Small intestine (tissue), 7 donors: ENCODE measurements at regions not wholly inside any gene's neighbourhood (a gene's known extent, or its start where the extent isn't known, plus 50 kb on each side); places are given as distances from the start of the nearest gene placed in this dataset.
"Not testable (repeated sequence)": the region's sequence is repeated elsewhere in the genome, so short reads cannot be mapped to it uniquely, and the experiment has no call there.

Source experiments
- DNase-seq, 2 donors: peaks; one replicate each; pipeline versions ENCODE4 v3.0.0 to v3.0.0-alpha.2; 2013
- FAIRE-seq: peaks from 2 replicates; lab custom pipeline; 2012; peaks lifted over from hg19 to GRCh38; lab: Jason Lieb, UNC
- H3K27ac ChIP-seq, 3 donors: one replicate each; pipeline ENCODE4 v1.5.1; 2013; ENCODE audit warnings: low read length in 2 of 3, mild to moderate bottlenecking in 2 of 3, control low read depth in 1 of 3, inconsistent platforms in 1 of 3, low read depth in 1 of 3, moderate library complexity in 1 of 3
- H3K27me3 ChIP-seq, 3 donors: one replicate each; pipeline ENCODE4 v1.6.1; 2013; ENCODE audit warnings: low read length in 3 of 3, inconsistent platforms in 1 of 3; ENCODE audit not compliant: control insufficient read depth in 3 of 3, insufficient read depth in 3 of 3
- H3K36me3 ChIP-seq, 3 donors: one replicate each; pipeline ENCODE4 v1.6.1; 2013; ENCODE audit warnings: low read length in 3 of 3, inconsistent platforms in 1 of 3, low read depth in 1 of 3, mild to moderate bottlenecking in 1 of 3, moderate library complexity in 1 of 3; ENCODE audit not compliant: control insufficient read depth in 3 of 3, insufficient read depth in 2 of 3
- H3K4me1 ChIP-seq, 3 donors: one replicate each; pipeline ENCODE4 v1.6.1; 2013; ENCODE audit warnings: low read length in 2 of 3, inconsistent platforms in 1 of 3, low read depth in 1 of 3, mild to moderate bottlenecking in 1 of 3, moderate library complexity in 1 of 3; ENCODE audit not compliant: control insufficient read depth in 3 of 3, insufficient read depth in 2 of 3
- H3K4me3 ChIP-seq, 3 donors: one replicate each; pipeline ENCODE4 v1.5.1; 2013; ENCODE audit warnings: low read length in 3 of 3, control low read depth in 1 of 3, inconsistent platforms in 1 of 3, low read depth in 1 of 3, mild to moderate bottlenecking in 1 of 3, moderate library complexity in 1 of 3
- H3K9me3 ChIP-seq, 2 donors: one replicate each; pipeline ENCODE4 v1.6.1; 2013; ENCODE audit warnings: low read depth in 1 of 2, low read length in 1 of 2; ENCODE audit not compliant: control insufficient read depth in 2 of 2, insufficient read depth in 1 of 2
- WGBS, 3 donors: extraction: QIAGEN DNeasy Blood & Tissue Kit; methylation state at CpG; one replicate each; pipeline ENCODE4 v1.1.7; 2013; 5-methylcytosine and 5-hydroxymethylcytosine counted together
- donor health status: healthy with polysubstance abuse.
- donor health status: control.
- donor health status: control.
- donor health status: Bipolar disorder and iron deficiency.
- donor health status: healthy.

- DNase-seq = no peak
These were observed 273.6 kb downstream of the FBXO8 start for GRCh38 chr4:174009686-174010451.

GRCh38 chr4:174005422-174005821, 278.0 kb downstream of the FBXO8 start:
- DNase-seq (peak in 1 of 2 donors; percentile 30), FAIRE-seq (no peak)
- no peak overlapping the region for H3K4me3 ChIP-seq
- H3K27me3 ChIP-seq = no peaks in the 10 kb centered on the region
- WGBS, 3 donors = 32 to 63% (median 56%) methylated on average over 3 of the region's 3 CpGs
- no peaks in the 10 kb centered on the region for H3K4me1 ChIP-seq
- H3K27ac ChIP-seq = no peak overlapping the region
- no peaks in the 10 kb centered on the region for H3K36me3 ChIP-seq
- H3K9me3 ChIP-seq = no peaks in the 10 kb centered on the region

More at GRCh38 chr4:174009686-174010451, 273.6 kb downstream of the FBXO8 start:
- H3K4me3 ChIP-seq = no peak overlapping the region
- 50 to 58% (median 51%) methylated on average over 3 of the region's 3 CpGs for WGBS, 3 donors
- FAIRE-seq = no peak
- no peaks in the 10 kb centered on the region for H3K4me1 ChIP-seq
- no peaks in the 10 kb centered on the region for H3K9me3 ChIP-seq
- H3K36me3 ChIP-seq = no peaks in the 10 kb centered on the region
- no peak overlapping the region for H3K27ac ChIP-seq
- H3K27me3 ChIP-seq = no peaks in the 10 kb centered on the region

- no peaks in the 10 kb centered on the region for H3K27me3 ChIP-seq
- no peaks in the 10 kb centered on the region for H3K4me1 ChIP-seq
- no peaks in the 10 kb centered on the region for H3K9me3 ChIP-seq
- H3K4me3 ChIP-seq = no peak overlapping the region
- FAIRE-seq (no peak), DNase-seq (no peak)
- 60 to 70% (median 70%) methylated on average over 6 of the region's 6 CpGs for WGBS, 3 donors
- no peaks in the 10 kb centered on the region for H3K36me3 ChIP-seq
- no peak overlapping the region for H3K27ac ChIP-seq
These were observed 284.9 kb downstream of the FBXO8 start for GRCh38 chr4:173998471-173999144.

- not testable (repeated sequence) for H3K9me3 ChIP-seq, H3K36me3 ChIP-seq, H3K27ac ChIP-seq, H3K4me3 ChIP-seq, FAIRE-seq, H3K4me1 ChIP-seq, DNase-seq, H3K27me3 ChIP-seq
- 89 to 94% (median 91%) methylated on average over 4 of the region's 4 CpGs for WGBS, 3 donors
These were observed 287.7 kb downstream of the FBXO8 start for GRCh38 chr4:173995779-173996178.

GRCh38 chr4:173991814-173992213, 291.7 kb downstream of the FBXO8 start:
- H3K27me3 ChIP-seq = no peaks in the 10 kb centered on the region
- no peaks in the 10 kb centered on the region for H3K9me3 ChIP-seq
- FAIRE-seq (no peak), DNase-seq (no peak)
- H3K27ac ChIP-seq = no peak overlapping the region
- H3K4me3 ChIP-seq = no peak overlapping the region
- H3K4me1 ChIP-seq = no peaks in the 10 kb centered on the region
- WGBS, 3 donors = 78 to 90% (median 86%) methylated on average over 3 of the region's 3 CpGs
- H3K36me3 ChIP-seq = no peaks in the 10 kb centered on the region

- DNase-seq (no peak), FAIRE-seq (no peak)
- Histone ChIP-seq H3K9me3 (no peaks in the 10 kb centered on the region), H3K4me1 (no peaks in the 10 kb centered on the region), H3K4me3 (no peak overlapping the region), H3K27me3 (no peaks in the 10 kb centered on the region), H3K27ac (peak overlapping the region in 1 of 3 donors; percentile 26), H3K36me3 (no peaks in the 10 kb centered on the region)
- WGBS, 3 donors = 53 to 74% (median 61%) methylated on average over 1 of the region's 1 CpG
These were observed 292.2 kb downstream of the FBXO8 start for GRCh38 chr4:173991316-173991715.

GRCh38 chr4:173990869-173991210, 292.6 kb downstream of the FBXO8 start:
- no peak for FAIRE-seq
- Histone ChIP-seq H3K4me3 (no peak overlapping the region), H3K27me3 (no peaks in the 10 kb centered on the region), H3K27ac (peak overlapping the region in 1 of 3 donors; percentile 26), H3K9me3 (no peaks in the 10 kb centered on the region), H3K4me1 (no peaks in the 10 kb centered on the region), H3K36me3 (no peaks in the 10 kb centered on the region)
- DNase-seq = peak in 1 of 2 donors; percentile 9
- WGBS, 3 donors = 20 to 33% (median 26%) methylated on average over 9 of the region's 9 CpGs

GRCh38 chr4:173990126-173990868, 293.2 kb downstream of the FBXO8 start:
- Histone ChIP-seq H3K27ac (no peak overlapping the region), H3K36me3 (no peaks in the 10 kb centered on the region), H3K9me3 (no peaks in the 10 kb centered on the region), H3K4me1 (no peaks in the 10 kb centered on the region), H3K27me3 (no peaks in the 10 kb centered on the region), H3K4me3 (no peak overlapping the region)
- FAIRE-seq (no peak), DNase-seq (peak in 1 of 2 donors; percentile 14)
- WGBS, 3 donors = 35 to 41% (median 37%) methylated on average over 6 of the region's 6 CpGs
